ENCODE measurements at regions not wholly inside any gene's neighbourhood (a gene's known extent, or its start where the extent isn't known, plus 50 kb on each side); places are given as distances from the start of the nearest gene placed in this dataset.

DNA sequence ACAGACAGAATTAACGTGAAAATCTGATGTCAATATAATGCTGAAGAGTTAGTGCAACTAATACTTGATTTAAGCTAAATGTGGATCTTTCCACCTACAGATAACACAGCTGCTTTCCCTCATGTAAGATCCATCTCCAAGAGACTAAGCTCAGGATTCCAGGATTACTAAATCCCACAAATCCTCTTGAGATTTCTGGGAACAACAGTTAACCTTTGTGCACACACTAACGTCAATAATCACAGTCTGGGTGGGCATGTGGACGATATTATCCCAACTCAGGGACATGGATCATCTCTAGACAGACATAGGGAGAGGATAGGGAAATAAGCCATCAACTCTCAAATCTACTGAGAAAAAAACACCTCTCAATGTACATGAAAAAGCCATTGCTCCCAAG lies 432.6 kb downstream of the SATB2 start:
- POLR2A ChIA-PET = no interaction called here
- intact Hi-C loops (cut with DNase I, micrococcal nuclease) = no loop called here
- H3K9me3 Mint-ChIP-seq = no peaks in the 10 kb centered on the region
- H3K4me3 ChIP-seq (ENCODE audit: low read length) = no peak overlapping the region
- no peak overlapping the region for H3K27ac ChIP-seq (ENCODE audit: low read depth in 1 of 2, low read length in 2 of 2)
- no peaks in the 10 kb centered on the region for H3K27me3 Mint-ChIP-seq
- CTCF ChIA-PET = no interaction called here
- no peaks in the 10 kb centered on the region for H3K36me3 Mint-ChIP-seq (ENCODE audit: low read depth)
- no peaks in the 10 kb centered on the region for H3K36me3 ChIP-seq (ENCODE audit: insufficient read depth, low read length)
- no peaks in the 10 kb centered on the region for H3K4me1 ChIP-seq (ENCODE audit: insufficient read depth, low read length)
- DNase-seq (no peak), ATAC-seq (ENCODE audit: poor library complexity) (no peak)
- H3K4me3 Mint-ChIP-seq = no peak overlapping the region
- no peaks in the 10 kb centered on the region for H3K27me3 ChIP-seq (ENCODE audit: control insufficient read depth in 1 of 2, insufficient read depth in 2 of 2, low read length in 2 of 2)
- no peak overlapping the region for H3K27ac Mint-ChIP-seq
- TF ChIP-seq, protein P1, sequence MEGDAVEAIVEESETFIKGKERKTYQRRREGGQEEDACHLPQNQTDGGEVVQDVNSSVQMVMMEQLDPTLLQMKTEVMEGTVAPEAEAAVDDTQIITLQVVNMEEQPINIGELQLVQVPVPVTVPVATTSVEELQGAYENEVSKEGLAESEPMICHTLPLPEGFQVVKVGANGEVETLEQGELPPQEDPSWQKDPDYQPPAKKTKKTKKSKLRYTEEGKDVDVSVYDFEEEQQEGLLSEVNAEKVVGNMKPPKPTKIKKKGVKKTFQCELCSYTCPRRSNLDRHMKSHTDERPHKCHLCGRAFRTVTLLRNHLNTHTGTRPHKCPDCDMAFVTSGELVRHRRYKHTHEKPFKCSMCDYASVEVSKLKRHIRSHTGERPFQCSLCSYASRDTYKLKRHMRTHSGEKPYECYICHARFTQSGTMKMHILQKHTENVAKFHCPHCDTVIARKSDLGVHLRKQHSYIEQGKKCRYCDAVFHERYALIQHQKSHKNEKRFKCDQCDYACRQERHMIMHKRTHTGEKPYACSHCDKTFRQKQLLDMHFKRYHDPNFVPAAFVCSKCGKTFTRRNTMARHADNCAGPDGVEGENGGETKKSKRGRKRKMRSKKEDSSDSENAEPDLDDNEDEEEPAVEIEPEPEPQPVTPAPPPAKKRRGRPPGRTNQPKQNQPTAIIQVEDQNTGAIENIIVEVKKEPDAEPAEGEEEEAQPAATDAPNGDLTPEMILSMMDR (IDR thresholded peaks at IDR 0.05) = no peak
- H3K4me1 Mint-ChIP-seq (ENCODE audit: low read depth) = no peaks in the 10 kb centered on the region
- H3K9me3 ChIP-seq (ENCODE audit: control insufficient read depth in 1 of 2, insufficient read depth in 1 of 2, low read length in 2 of 2) = peaks cover 0 to 5% of the 10 kb centered on the region in 2 experiments

DNA sequence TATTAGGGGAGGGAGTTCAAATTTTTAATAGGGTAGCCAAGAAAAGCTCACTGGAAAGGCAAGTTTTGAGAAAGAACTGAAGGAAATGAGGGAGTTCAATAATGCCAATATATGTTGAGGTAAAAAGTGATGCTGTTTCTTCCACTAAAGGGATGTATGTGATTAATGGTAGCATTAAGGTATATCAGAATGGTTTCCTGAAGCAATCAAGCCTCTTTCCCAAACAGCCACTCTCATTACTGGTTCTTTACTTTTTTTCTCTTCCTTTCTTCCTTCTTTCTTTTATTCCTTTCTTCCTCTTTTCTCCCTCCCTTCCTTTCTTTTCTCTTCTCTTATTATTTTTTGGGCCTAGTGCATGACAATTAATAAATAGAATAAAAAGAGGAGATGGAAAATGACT lies 433.5 kb downstream of the SATB2 start:
- TF ChIP-seq, protein P1 (IDR thresholded peaks at IDR 0.05) = no peak
- H3K27ac Mint-ChIP-seq = no peak overlapping the region
- Histone ChIP-seq H3K27ac (ENCODE audit: low read depth in 1 of 2, low read length in 2 of 2) (no peak overlapping the region), H3K36me3 (ENCODE audit: insufficient read depth, low read length) (no peaks in the 10 kb centered on the region), H3K4me3 (ENCODE audit: low read length) (no peak overlapping the region), H3K27me3 (ENCODE audit: control insufficient read depth in 1 of 2, insufficient read depth in 2 of 2, low read length in 2 of 2) (no peaks in the 10 kb centered on the region), H3K4me1 (ENCODE audit: insufficient read depth, low read length) (no peaks in the 10 kb centered on the region), H3K9me3 (ENCODE audit: control insufficient read depth in 1 of 2, insufficient read depth in 1 of 2, low read length in 2 of 2) (peaks cover 0 to 5% of the 10 kb centered on the region in 2 experiments)
- H3K4me3 Mint-ChIP-seq = no peak overlapping the region
- no peaks in the 10 kb centered on the region for H3K4me1 Mint-ChIP-seq (ENCODE audit: low read depth)
- no peaks in the 10 kb centered on the region for H3K36me3 Mint-ChIP-seq (ENCODE audit: low read depth)
- no peaks in the 10 kb centered on the region for H3K27me3 Mint-ChIP-seq
- ChIA-PET CTCF (no interaction called here), POLR2A (no interaction called here)
- intact Hi-C loops (cut with DNase I, micrococcal nuclease) = no loop called here
- H3K9me3 Mint-ChIP-seq = no peaks in the 10 kb centered on the region
- no peak for DNase-seq
- ATAC-seq (ENCODE audit: poor library complexity) = no peak

DNA sequence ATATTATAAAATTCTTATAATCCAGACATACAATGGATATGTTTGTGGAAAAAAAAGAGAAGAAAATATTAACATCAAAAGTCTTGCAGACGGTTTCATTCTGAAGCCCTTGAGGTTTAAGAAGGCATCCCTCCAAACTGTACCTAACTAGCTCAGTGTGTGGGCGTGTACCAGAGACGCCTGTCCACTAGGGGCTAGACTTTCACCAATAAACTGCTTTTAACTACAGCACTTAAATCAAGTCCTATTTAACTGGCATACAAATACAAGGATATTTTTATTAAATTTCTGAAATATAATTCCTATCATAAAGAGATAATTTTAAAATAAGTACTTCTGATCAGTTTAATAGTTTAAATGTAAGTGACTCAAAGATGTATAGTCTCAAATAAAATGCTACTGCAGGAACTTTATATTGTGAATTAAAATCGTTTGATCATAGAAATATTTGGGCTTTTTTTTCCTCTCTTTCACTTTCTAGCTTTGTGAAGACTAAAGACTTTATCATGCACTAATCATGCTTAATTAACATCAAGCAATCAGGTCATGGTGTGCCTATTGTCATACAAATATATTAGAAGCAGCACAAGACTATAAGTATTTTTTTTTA lies 437.7 kb downstream of the SATB2 start:
- TF ChIP-seq, protein P1 (IDR thresholded peaks at IDR 0.05) = no peak
- no peak overlapping the region for H3K27ac ChIP-seq (ENCODE audit: low read depth in 1 of 2, low read length in 2 of 2)
- Mint-ChIP-seq H3K27me3 (no peaks in the 10 kb centered on the region), H3K9me3 (no peaks in the 10 kb centered on the region), H3K27ac (no peak overlapping the region), H3K4me3 (no peak overlapping the region), H3K4me1 (ENCODE audit: low read depth) (no peaks in the 10 kb centered on the region), H3K36me3 (ENCODE audit: low read depth) (no peaks in the 10 kb centered on the region)
- no peaks in the 10 kb centered on the region for H3K4me1 ChIP-seq (ENCODE audit: insufficient read depth, low read length)
- DNase-seq = no peak
- intact Hi-C loops (cut with DNase I, micrococcal nuclease) = no loop called here
- no peaks in the 10 kb centered on the region for H3K27me3 ChIP-seq (ENCODE audit: control insufficient read depth in 1 of 2, insufficient read depth in 2 of 2, low read length in 2 of 2)
- ChIA-PET CTCF (no interaction called here), POLR2A (no interaction called here)
- H3K9me3 ChIP-seq (ENCODE audit: control insufficient read depth in 1 of 2, insufficient read depth in 1 of 2, low read length in 2 of 2) = no peaks in the 10 kb centered on the region
- no peak for ATAC-seq (ENCODE audit: poor library complexity)
- no peaks in the 10 kb centered on the region for H3K36me3 ChIP-seq (ENCODE audit: insufficient read depth, low read length)
- H3K4me3 ChIP-seq (ENCODE audit: low read length) = no peak overlapping the region
